ENCODE measurements at regions not wholly inside any gene's neighbourhood (a gene's known extent, or its start where the extent isn't known, plus 50 kb on each side); places are given as distances from the start of the nearest gene placed in this dataset.
"Not testable (repeated sequence)": the region's sequence is repeated elsewhere in the genome, so short reads cannot be mapped to it uniquely, and the experiment has no call there.

- no peak for DNase-seq
Observed at GRCh38 chr5:162811071-162811470, 626.3 kb upstream of the CCNG1 start.

DNA sequence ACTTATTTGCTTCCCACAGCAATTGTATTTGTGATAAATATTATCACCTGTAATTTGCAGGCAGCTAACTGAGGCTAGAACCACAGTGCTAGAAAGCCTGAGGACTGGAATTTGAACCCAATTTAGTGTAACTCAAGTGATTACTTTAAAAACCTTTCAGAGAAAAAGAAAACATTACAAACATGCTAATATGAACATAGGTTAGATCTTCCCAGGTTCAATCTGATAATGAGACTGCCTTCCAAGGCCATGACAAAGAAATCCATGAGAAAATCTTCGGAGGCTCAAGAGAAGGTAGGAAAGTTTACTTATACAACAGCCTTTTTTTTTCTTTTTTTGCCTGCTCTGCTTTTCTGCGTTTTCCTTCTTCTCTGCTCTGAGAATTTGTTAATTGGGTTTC, 620.6 kb upstream of the CCNG1 start:
- no peak for DNase-seq

- DNase-seq = no peak
Observed at GRCh38 chr5:162817364-162817763, 620.0 kb upstream of the CCNG1 start.

DNA sequence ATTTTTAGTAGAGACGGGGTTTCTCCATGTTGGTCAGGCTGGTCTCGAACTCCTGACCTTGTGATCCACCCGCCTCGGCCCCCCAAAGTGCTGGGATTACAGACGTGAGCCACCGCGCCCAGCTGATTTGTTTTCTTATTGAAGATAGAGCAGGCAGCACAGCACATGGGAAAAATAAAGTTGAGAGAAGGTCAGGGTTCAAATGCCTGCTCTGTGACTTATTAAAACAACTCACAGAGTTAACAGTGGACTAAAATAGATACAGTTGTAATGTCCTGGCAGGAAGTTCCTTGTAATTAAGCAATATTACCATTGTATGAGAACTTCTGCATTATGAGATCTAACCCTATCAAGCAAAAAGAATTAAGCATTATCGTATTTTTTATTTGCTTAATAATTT, 615.7 kb upstream of the CCNG1 start:
- not testable (repeated sequence) for DNase-seq

DNA sequence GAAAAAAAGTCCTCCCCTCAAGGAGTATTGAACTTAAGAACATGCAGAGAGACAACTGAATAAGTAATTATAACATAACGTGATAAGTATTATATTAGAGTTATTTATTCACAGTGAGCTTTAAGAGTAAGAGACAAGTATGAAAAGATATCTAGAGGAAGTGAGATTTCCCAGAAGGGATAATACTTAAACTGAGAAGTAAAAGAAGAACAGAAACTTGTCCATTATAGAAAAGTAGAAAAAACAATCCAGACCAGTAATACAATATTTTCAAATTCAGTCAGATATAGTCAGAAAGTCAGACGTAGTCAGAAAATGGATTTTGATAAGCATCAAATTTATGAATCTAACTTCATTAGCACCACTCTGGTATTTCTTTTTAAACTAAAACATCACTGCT, 613.0 kb upstream of the CCNG1 start:
- DNase-seq = no peak

DNA sequence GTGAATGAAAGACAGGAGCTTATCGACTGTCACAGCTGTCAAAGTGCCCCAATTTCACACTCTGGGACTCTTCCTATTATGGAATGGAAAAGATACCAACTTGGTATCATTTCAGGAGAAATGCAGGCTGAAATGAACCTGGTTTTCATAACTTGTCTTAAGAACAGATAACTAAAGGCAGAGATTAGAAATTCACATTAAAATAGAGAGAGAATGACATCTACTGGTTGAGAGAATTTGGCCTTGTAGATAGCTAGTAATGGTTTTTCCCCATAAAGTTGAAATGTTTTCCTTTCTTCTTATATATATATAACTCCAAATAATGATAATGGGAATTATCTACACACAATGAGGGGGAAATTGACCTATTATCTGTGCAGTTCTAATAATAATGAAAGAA, 600.2 kb upstream of the CCNG1 start:
- no peak for DNase-seq

GRCh38 chr5:162842727-162843126, 594.7 kb upstream of the CCNG1 start:
- DNase-seq = no peak

GRCh38 chr5:162852134-162852533, 585.3 kb upstream of the CCNG1 start:
- no peak for DNase-seq

- no peak for DNase-seq
Observed at GRCh38 chr5:162858770-162859169, 578.6 kb upstream of the CCNG1 start.

DNA sequence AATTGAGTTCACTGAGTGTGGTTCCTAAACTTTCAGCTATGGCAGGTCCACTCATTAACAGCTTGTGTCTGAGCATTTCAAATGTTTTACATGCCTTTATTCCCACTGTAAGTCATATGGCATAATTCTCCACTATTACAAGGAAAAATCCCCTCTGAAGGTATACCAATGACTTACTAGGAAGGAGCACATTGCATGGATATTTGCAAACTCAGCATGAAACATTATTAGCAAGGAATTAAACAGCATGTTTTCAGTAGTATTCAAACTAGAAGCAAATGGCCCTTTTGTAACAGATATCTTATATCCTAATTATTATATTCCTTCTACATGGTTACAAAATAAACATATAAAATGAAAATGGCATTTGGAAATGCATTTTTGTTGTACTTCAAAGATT, 566.4 kb upstream of the CCNG1 start:
- DNase-seq = no peak

- no peak for DNase-seq
Observed at GRCh38 chr5:162882629-162883028, 554.8 kb upstream of the CCNG1 start.

- DNase-seq = no peak
Observed at GRCh38 chr5:162886717-162887116, 550.7 kb upstream of the CCNG1 start.

GRCh38 chr5:162888268-162888667, 549.1 kb upstream of the CCNG1 start:
- no peak for DNase-seq

DNA sequence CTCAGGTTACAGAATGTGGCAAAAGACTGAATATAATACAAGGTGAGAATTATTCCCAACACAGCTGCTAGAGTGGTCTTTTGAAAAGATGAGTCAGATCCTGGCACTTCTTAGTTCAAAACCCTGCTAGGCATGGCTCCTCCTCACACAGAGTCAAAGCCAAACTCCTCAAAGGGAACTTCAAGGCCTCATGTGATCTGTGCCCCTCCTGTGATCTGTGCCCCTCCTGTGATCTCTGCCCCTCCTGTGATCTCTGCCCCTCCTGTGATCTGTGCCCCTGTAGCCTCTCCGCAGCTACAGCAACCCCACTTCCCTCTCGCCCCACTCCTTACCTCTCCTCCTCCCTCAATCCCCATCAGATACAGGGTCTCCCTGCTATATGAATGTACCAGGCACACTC, 525.5 kb upstream of the CCNG1 start:
- no peak for DNase-seq

DNA sequence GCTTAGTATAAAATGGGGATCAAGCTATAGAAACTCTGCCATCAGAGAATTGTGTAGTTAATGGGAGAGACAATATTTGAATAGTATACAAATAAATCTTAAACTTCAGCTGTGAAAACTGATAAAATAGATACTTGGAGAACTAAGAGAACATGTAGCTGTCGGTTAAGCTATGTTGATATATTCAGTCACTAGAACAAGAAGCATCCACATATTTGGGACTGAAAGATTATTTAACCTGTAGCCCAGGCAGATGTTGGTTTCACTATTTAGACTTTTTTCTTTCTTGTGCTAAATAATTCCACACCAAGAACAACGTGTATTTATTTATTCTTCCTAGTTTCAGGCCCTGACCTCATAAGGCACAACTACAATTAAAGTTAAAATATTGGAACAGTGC, 521.0 kb upstream of the CCNG1 start:
- DNase-seq = no peak

DNA sequence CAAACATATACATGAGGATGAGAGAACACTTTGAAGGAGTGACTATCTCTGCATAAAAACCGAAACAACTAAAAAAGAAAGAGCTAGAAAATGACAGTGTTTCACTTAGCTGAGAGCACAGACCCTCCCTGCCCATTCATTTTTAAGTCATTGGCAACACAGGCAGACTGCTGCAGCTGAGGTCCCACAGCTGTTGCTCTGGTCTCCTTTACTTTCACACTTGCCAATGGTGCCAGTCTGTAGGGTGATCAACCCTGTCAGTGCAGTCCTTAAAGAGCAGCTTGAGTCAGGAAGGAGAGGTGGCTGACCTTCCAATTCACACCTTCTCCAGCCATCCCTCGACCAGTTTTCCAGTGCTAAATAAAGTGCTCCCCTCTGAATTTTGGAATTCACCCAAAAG, 508.3 kb upstream of the CCNG1 start:
- no peak for DNase-seq

- no peak for DNase-seq
Observed at GRCh38 chr5:162931501-162931900, 505.9 kb upstream of the CCNG1 start.

DNA sequence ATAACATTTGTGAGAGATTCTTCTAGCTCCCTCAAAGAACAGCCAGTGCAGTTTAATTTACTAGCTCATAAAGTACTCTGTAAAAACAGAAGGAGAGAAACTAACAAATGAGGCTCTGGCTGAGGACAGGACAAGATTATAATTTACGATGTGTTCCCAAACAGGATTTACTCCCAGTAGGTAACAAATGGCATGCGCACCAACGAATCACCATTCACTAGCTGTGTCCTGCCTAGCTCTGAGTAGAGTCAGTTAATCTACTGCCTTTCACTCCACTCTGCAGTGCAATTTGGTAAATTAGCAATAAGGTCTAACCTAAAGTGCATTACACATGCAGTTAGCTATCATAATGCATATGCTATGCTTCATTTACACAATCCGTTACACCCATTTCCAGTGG, 497.4 kb upstream of the CCNG1 start:
- no peak for DNase-seq

- DNase-seq = no peak
Observed at GRCh38 chr5:162948677-162949076, 488.7 kb upstream of the CCNG1 start.

DNA sequence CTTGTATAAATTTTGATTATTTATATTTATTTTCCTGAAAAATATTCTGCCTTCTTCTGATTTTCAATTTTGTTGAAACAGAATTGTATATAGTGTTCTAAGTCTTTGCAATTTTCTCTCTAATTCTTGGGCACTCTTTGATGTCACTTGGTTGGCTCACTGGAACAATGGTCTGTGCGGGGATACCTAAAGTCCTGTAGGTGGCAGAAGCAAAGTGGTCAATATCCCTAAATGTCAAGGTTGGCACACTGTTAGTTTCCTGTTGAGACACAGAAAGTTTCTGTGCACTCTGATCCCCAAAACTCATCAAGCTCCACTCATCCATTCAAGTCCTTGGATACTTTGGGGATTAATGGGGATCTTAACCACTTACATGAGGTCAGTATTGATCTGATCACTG, 480.8 kb upstream of the CCNG1 start:
- no peak for DNase-seq

- not testable (repeated sequence) for DNase-seq
Observed at GRCh38 chr5:162964144-162964543, 473.3 kb upstream of the CCNG1 start.

- no peak for DNase-seq
Observed at GRCh38 chr5:162990063-162990462, 447.3 kb upstream of the CCNG1 start.

GRCh38 chr5:162990856-162991497, 446.4 kb upstream of the CCNG1 start:
- no peak for DNase-seq

GRCh38 chr5:162995568-162995967, 441.8 kb upstream of the CCNG1 start:
- DNase-seq = no peak

- DNase-seq = no peak
Observed at GRCh38 chr5:162996053-162996452, 441.3 kb upstream of the CCNG1 start.
